ENCODE measurements at regions not wholly inside any gene's neighbourhood (a gene's known extent, or its start where the extent isn't known, plus 50 kb on each side); places are given as distances from the start of the nearest gene placed in this dataset.
"Not testable (repeated sequence)": the region's sequence is repeated elsewhere in the genome, so short reads cannot be mapped to it uniquely, and the experiment has no call there.

DNA sequence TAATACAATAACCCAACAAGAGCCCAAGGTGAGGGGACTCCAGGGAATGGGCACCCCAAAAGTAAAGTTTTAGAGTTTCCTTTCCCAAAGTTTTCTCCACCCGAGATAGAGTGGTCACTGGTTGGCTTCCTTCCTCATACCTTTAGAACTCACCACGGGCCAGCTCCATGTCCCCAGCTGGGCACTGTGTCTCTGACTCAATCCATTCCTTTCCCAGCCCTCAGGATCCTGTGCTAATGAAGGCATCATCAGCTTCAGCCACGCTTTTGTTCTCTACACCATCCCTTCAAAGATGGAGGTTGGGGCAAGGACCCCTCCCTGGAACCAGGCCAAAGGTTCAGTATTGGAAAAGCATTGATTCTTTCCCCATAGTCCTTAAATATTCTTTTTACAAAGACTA, 59.8 kb upstream of the VASH1 start:
- H3K27ac ChIP-seq (ENCODE audit: low read length) = no peak overlapping the region
- no peak for TF ChIP-seq EZH2phosphoT487 (IDR thresholded peaks at IDR 0.05; ENCODE audit: low read depth)
- TF ChIP-seq, protein P1, sequence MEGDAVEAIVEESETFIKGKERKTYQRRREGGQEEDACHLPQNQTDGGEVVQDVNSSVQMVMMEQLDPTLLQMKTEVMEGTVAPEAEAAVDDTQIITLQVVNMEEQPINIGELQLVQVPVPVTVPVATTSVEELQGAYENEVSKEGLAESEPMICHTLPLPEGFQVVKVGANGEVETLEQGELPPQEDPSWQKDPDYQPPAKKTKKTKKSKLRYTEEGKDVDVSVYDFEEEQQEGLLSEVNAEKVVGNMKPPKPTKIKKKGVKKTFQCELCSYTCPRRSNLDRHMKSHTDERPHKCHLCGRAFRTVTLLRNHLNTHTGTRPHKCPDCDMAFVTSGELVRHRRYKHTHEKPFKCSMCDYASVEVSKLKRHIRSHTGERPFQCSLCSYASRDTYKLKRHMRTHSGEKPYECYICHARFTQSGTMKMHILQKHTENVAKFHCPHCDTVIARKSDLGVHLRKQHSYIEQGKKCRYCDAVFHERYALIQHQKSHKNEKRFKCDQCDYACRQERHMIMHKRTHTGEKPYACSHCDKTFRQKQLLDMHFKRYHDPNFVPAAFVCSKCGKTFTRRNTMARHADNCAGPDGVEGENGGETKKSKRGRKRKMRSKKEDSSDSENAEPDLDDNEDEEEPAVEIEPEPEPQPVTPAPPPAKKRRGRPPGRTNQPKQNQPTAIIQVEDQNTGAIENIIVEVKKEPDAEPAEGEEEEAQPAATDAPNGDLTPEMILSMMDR (IDR thresholded peaks at IDR 0.05; ENCODE audit: low read depth, low read length) = no peak
- H3K4me3 ChIP-seq (ENCODE audit: low read length) = no peak overlapping the region
- no peaks in the 10 kb centered on the region for H3K79me2 ChIP-seq (ENCODE audit: low read length)
- H3K9me3 ChIP-seq (ENCODE audit: insufficient read depth, low read length) = no peaks in the 10 kb centered on the region
- H4K20me1 ChIP-seq (ENCODE audit: insufficient read depth, low read length) = no peaks in the 10 kb centered on the region
- H3K9ac ChIP-seq (ENCODE audit: low read length) = no peak overlapping the region
- H2AFZ ChIP-seq (ENCODE audit: low read depth, low read length) = no peak overlapping the region
- H3K27me3 ChIP-seq (ENCODE audit: low read depth, low read length) = no peaks in the 10 kb centered on the region
- H3K4me1 ChIP-seq (ENCODE audit: low read length) = no peaks in the 10 kb centered on the region
- no peak overlapping the region for H3K4me2 ChIP-seq (ENCODE audit: low read length)
- no peaks in the 10 kb centered on the region for H3K36me3 ChIP-seq (replicated peaks; ENCODE audit: low read depth, low read length)

DNA sequence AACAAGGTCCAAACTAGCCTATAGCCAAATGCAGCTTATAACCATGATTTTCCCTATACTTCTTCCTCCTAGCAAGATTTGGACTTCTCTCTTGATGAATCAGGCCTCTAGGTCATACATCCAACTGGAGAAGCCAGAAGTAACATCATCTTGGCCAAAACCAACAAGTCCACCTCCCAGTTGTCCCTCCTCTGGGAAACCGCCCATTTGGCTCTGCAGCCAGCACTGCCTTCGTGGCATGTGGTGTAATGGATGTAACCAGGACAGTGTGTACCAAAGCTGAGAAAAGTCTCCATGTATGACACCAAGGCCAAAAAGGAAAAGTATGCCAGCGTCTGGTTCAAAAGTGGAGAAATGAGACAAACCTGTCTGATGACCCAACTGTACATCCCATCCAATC, 59.3 kb upstream of the VASH1 start:
- Histone ChIP-seq H4K20me1 (ENCODE audit: insufficient read depth, low read length) (no peaks in the 10 kb centered on the region), H3K4me1 (ENCODE audit: low read length) (no peaks in the 10 kb centered on the region), H3K9ac (ENCODE audit: low read length) (no peak overlapping the region), H3K9me3 (ENCODE audit: insufficient read depth, low read length) (no peaks in the 10 kb centered on the region), H3K79me2 (ENCODE audit: low read length) (no peaks in the 10 kb centered on the region), H3K27me3 (ENCODE audit: low read depth, low read length) (no peaks in the 10 kb centered on the region), H3K36me3 (replicated peaks; ENCODE audit: low read depth, low read length) (no peaks in the 10 kb centered on the region), H2AFZ (ENCODE audit: low read depth, low read length) (no peak overlapping the region), H3K4me2 (ENCODE audit: low read length) (no peak overlapping the region), H3K4me3 (ENCODE audit: low read length) (no peak overlapping the region), H3K27ac (ENCODE audit: low read length) (no peak overlapping the region)
- TF ChIP-seq, protein P1 (IDR thresholded peaks at IDR 0.05; ENCODE audit: low read depth, low read length) = no peak
- no peak for TF ChIP-seq EZH2phosphoT487 (IDR thresholded peaks at IDR 0.05; ENCODE audit: low read depth)

GRCh38 chr14:76705214-76705613, 56.1 kb upstream of the VASH1 start:
- Histone ChIP-seq H3K4me3 (ENCODE audit: low read length) (no peak overlapping the region), H3K9me3 (ENCODE audit: insufficient read depth, low read length) (no peaks in the 10 kb centered on the region), H4K20me1 (ENCODE audit: insufficient read depth, low read length) (no peaks in the 10 kb centered on the region), H3K9ac (ENCODE audit: low read length) (no peak overlapping the region), H3K27me3 (ENCODE audit: low read depth, low read length) (no peaks in the 10 kb centered on the region), H3K79me2 (ENCODE audit: low read length) (no peaks in the 10 kb centered on the region), H3K4me1 (ENCODE audit: low read length) (no peaks in the 10 kb centered on the region), H3K36me3 (replicated peaks; ENCODE audit: low read depth, low read length) (no peaks in the 10 kb centered on the region), H3K27ac (ENCODE audit: low read length) (no peak overlapping the region), H2AFZ (ENCODE audit: low read depth, low read length) (no peak overlapping the region), H3K4me2 (ENCODE audit: low read length) (no peak overlapping the region)
- TF ChIP-seq, protein P1 (IDR thresholded peaks at IDR 0.05; ENCODE audit: low read depth, low read length) = no peak
- no peak for TF ChIP-seq EZH2phosphoT487 (IDR thresholded peaks at IDR 0.05; ENCODE audit: low read depth)

DNA sequence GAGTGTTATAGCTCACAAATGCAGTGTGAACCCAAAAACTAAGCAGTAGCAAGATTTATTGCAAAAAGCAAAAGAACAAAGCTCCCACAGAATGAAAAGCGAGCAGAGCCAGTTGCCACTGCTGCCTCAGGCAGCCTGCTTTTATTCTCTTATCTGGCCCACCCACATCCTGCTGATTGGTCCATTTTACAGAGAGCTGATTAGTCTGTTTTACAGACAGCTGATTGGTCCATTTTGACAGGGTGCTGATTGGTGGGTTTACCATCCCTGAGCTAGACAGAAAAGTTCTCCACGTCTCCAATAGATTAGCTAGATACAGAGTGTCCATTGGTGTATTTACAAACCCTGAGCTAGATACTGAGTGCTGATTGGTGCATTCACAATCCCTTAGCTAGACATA, 55.1 kb upstream of the VASH1 start:
- not testable (repeated sequence) for H3K4me3 ChIP-seq (ENCODE audit: low read length); H3K79me2 ChIP-seq (ENCODE audit: low read length); H3K9me3 ChIP-seq (ENCODE audit: insufficient read depth, low read length); H3K27ac ChIP-seq (ENCODE audit: low read length); H4K20me1 ChIP-seq (ENCODE audit: insufficient read depth, low read length); H3K4me1 ChIP-seq (ENCODE audit: low read length); H3K4me2 ChIP-seq (ENCODE audit: low read length); H2AFZ ChIP-seq (ENCODE audit: low read depth, low read length); H3K36me3 ChIP-seq (replicated peaks; ENCODE audit: low read depth, low read length); H3K9ac ChIP-seq (ENCODE audit: low read length); H3K27me3 ChIP-seq (ENCODE audit: low read depth, low read length)

DNA sequence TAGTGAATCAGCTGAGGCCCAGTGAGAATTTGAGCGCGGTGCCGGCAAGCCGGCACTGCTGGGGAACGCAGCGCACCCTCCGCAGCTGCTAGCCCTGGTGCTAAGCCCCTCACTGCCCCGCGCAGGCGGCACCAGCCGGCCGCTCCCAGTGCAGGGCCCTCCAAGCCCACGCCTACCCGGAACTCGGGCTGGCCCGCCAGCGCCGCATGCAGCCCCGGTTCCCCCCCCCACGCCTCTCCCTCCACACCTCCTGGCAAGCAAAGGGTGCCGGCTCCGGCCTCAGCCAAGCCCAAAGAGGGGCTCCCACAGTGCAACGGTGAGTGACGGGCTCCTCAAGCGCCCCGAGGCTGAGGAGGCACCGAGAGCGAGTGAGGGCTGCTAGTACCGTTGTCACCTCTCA, 54.5 kb upstream of the VASH1 start:
- no peaks in the 10 kb centered on the region for H4K20me1 ChIP-seq (ENCODE audit: insufficient read depth, low read length)
- H3K4me1 ChIP-seq (ENCODE audit: low read length) = no peaks in the 10 kb centered on the region
- H3K27ac ChIP-seq (ENCODE audit: low read length) = no peak overlapping the region
- H2AFZ ChIP-seq (ENCODE audit: low read depth, low read length) = no peak overlapping the region
- no peaks in the 10 kb centered on the region for H3K27me3 ChIP-seq (ENCODE audit: low read depth, low read length)
- no peaks in the 10 kb centered on the region for H3K9me3 ChIP-seq (ENCODE audit: insufficient read depth, low read length)
- H3K4me3 ChIP-seq (ENCODE audit: low read length) = no peak overlapping the region
- TF ChIP-seq EZH2phosphoT487 (IDR thresholded peaks at IDR 0.05; ENCODE audit: low read depth) = no peak
- TF ChIP-seq, protein P1 (IDR thresholded peaks at IDR 0.05; ENCODE audit: low read depth, low read length) = no peak
- no peak overlapping the region for H3K9ac ChIP-seq (ENCODE audit: low read length)
- no peaks in the 10 kb centered on the region for H3K79me2 ChIP-seq (ENCODE audit: low read length)
- H3K4me2 ChIP-seq (ENCODE audit: low read length) = no peak overlapping the region
- H3K36me3 ChIP-seq (replicated peaks; ENCODE audit: low read depth, low read length) = no peaks in the 10 kb centered on the region

Data from OCI-LY3 (cell line).